GM21381 (cell line): ENCODE measurements at regions not wholly inside any gene's neighbourhood (a gene's known extent, or its start where the extent isn't known, plus 50 kb on each side); places are given as distances from the start of the nearest gene placed in this dataset.

ENCODE experiments used
- ATAC-seq: cut with Tn5 transposase; IDR thresholded peaks from one replicate; pipeline ENCODE4 v1.9.1; 2021; ENCODE audit warnings: mild to moderate bottlenecking, moderate library complexity; ENCODE audit not compliant: unreplicated experiment

- no peak for ATAC-seq
These were observed 363.7 kb downstream of the BMPER start for GRCh38 chr7:34269084-34269483.

GRCh38 chr7:34275624-34276023 is 370.3 kb downstream of the BMPER start:
- no peak for ATAC-seq

- ATAC-seq = no peak
These were observed 371.9 kb downstream of the BMPER start for GRCh38 chr7:34277016-34277802.

- ATAC-seq = no peak
These were observed 372.5 kb downstream of the BMPER start for GRCh38 chr7:34277803-34278199.

GRCh38 chr7:34281260-34281659 is 375.9 kb downstream of the BMPER start:
- no peak for ATAC-seq

- no peak for ATAC-seq
These were observed 375.7 kb upstream of the NPSR1 start for GRCh38 chr7:34282271-34282670.

GRCh38 chr7:34296663-34297062 is 361.4 kb upstream of the NPSR1 start:
- no peak for ATAC-seq

- no peak for ATAC-seq
These were observed 359.5 kb upstream of the NPSR1 start for GRCh38 chr7:34298492-34299013.

GRCh38 chr7:34299066-34299465 is 359.0 kb upstream of the NPSR1 start:
- no peak for ATAC-seq

GRCh38 chr7:34307540-34307939 is 350.5 kb upstream of the NPSR1 start:
- no peak for ATAC-seq

- ATAC-seq = no peak
These were observed 349.4 kb upstream of the NPSR1 start for GRCh38 chr7:34308595-34308994.

- ATAC-seq = no peak
These were observed 348.9 kb upstream of the NPSR1 start for GRCh38 chr7:34309116-34309515.

- no peak for ATAC-seq
These were observed 348.4 kb upstream of the NPSR1 start for GRCh38 chr7:34309584-34309983.

GRCh38 chr7:34311591-34311990 is 346.4 kb upstream of the NPSR1 start:
- ATAC-seq = no peak

GRCh38 chr7:34312624-34313023 is 345.4 kb upstream of the NPSR1 start:
- no peak for ATAC-seq

GRCh38 chr7:34313289-34313688 is 344.7 kb upstream of the NPSR1 start:
- ATAC-seq = no peak

GRCh38 chr7:34315032-34315431 is 343.0 kb upstream of the NPSR1 start:
- no peak for ATAC-seq

- ATAC-seq = no peak
These were observed 341.0 kb upstream of the NPSR1 start for GRCh38 chr7:34317039-34317438.

- no peak for ATAC-seq
These were observed 337.6 kb upstream of the NPSR1 start for GRCh38 chr7:34320412-34320811.

- ATAC-seq = peak; percentile 88
These were observed 336.9 kb upstream of the NPSR1 start for GRCh38 chr7:34320926-34321661.

- no peak for ATAC-seq
These were observed 335.2 kb upstream of the NPSR1 start for GRCh38 chr7:34322841-34323240.

- ATAC-seq = no peak
These were observed 330.3 kb upstream of the NPSR1 start for GRCh38 chr7:34327681-34328080.
